Ovary (tissue), 7 donors: ENCODE measurements at regions not wholly inside any gene's neighbourhood (a gene's known extent, or its start where the extent isn't known, plus 50 kb on each side); places are given as distances from the start of the nearest gene placed in this dataset.

Experiments used
- DNase-seq, 5 donors: peaks; one replicate each; pipeline ENCODE4 v3.0.0-alpha.2; 2019 to 2020
- H3K27ac ChIP-seq, 2 donors: fragments of 200-600 bp; one replicate each; pipeline versions ENCODE4 v1.5.1 to v1.8.0; 2019 to 2022
- H3K27me3 ChIP-seq: fragments of 200-600 bp; one replicate; pipeline ENCODE4 v1.8.0; 2022
- H3K36me3 ChIP-seq: fragments of 200-600 bp; sonication (generic); one replicate; pipeline ENCODE4 v1.5.1; 2019
- H3K4me1 ChIP-seq: one replicate; pipeline ENCODE4 v1.8.1; 2013; ENCODE audit warnings: mild to moderate bottlenecking, moderate library complexity; ENCODE audit not compliant: insufficient read depth
- H3K4me3 ChIP-seq: fragments of 200-600 bp; sonication (generic); one replicate; pipeline ENCODE4 v1.5.1; 2017
- H3K9me3 ChIP-seq, 2 donors: fragments of 200-600 bp in 1 of 2; sonication (generic) in 1 of 2; one replicate each; pipeline versions ENCODE4 v1.5.1 to v1.8.1; 2013 to 2019; ENCODE audit warnings: mild to moderate bottlenecking in 1 of 2, moderate library complexity in 1 of 2
- EP300 ChIP-seq: sonication (generic); formaldehyde crosslinking; IDR thresholded peaks from one replicate; pipeline ENCODE4 v1.6.1; 2017; ENCODE audit warnings: antibody characterized with exemption
- POLR2A ChIP-seq: fragments of 450-650 bp; IDR thresholded peaks from one replicate; pipeline ENCODE4 v1.6.1; 2017; ENCODE audit warnings: antibody characterized with exemption, mild to moderate bottlenecking, moderate library complexity
- WGBS, 3 donors: extraction: QIAGEN DNeasy Blood & Tissue Kit in 1 of 3; methylation state at CpG; one replicate each; pipeline versions ENCODE4 v1.1.5 to v1.1.7; 2013 to 2017; 5-methylcytosine and 5-hydroxymethylcytosine counted together
- intact Hi-C, 4 donors: fragments of 100-400 bp; cut with DNase I; formaldehyde crosslinking; loops; one replicate each; pipeline versions ENCODE4 v1.11.0 to v1.15.1; 2022 to 2023
- TF ChIP-seq, protein P1 (sequence below), 3 donors: fragments of 450-650 bp in 2 of 3; fragments of 200-600 bp in 1 of 3; IDR thresholded peaks; one replicate each; pipeline versions ENCODE4 v1.5.1 to v1.8.0; 2016 to 2022; ENCODE audit warnings: antibody characterized with exemption in 3 of 3, mild to moderate bottlenecking in 1 of 3
- donor health status: DM: no; HTN: no; CAD: no; lungs with moderate emphysema.
- donor health status: DM: no; HTN: no; CAD: no.
- donor health status: Bipolar disorder and iron deficiency.
- donor health status: DM: no; HTN: no; CAD: no.
- donor health status: DM: yes; HTN: yes; CAD: no.

GRCh38 chr5:86536396-86536795, 81.3 kb upstream of the COX7C start:
- intact Hi-C loops = no loop called here
- TF ChIP-seq EP300 (no peak), POLR2A (no peak)
- TF ChIP-seq, protein P1, sequence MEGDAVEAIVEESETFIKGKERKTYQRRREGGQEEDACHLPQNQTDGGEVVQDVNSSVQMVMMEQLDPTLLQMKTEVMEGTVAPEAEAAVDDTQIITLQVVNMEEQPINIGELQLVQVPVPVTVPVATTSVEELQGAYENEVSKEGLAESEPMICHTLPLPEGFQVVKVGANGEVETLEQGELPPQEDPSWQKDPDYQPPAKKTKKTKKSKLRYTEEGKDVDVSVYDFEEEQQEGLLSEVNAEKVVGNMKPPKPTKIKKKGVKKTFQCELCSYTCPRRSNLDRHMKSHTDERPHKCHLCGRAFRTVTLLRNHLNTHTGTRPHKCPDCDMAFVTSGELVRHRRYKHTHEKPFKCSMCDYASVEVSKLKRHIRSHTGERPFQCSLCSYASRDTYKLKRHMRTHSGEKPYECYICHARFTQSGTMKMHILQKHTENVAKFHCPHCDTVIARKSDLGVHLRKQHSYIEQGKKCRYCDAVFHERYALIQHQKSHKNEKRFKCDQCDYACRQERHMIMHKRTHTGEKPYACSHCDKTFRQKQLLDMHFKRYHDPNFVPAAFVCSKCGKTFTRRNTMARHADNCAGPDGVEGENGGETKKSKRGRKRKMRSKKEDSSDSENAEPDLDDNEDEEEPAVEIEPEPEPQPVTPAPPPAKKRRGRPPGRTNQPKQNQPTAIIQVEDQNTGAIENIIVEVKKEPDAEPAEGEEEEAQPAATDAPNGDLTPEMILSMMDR (IDR thresholded peaks at IDR 0.05) = no peak
- Histone ChIP-seq H3K9me3 (no peaks in the 10 kb centered on the region), H3K4me1 (no peaks in the 10 kb centered on the region), H3K4me3 (no peak overlapping the region), H3K27me3 (no peaks in the 10 kb centered on the region), H3K36me3 (no peaks in the 10 kb centered on the region), H3K27ac (no peak overlapping the region)
- no peak for DNase-seq
- WGBS, 3 donors = 88 to 95% (median 89%) methylated on average over 3 of the region's 3 CpGs

GRCh38 chr5:86542532-86542931, 75.2 kb upstream of the COX7C start:
- no peak for DNase-seq
- Histone ChIP-seq H3K4me3 (no peak overlapping the region), H3K27ac (no peak overlapping the region), H3K4me1 (no peaks in the 10 kb centered on the region), H3K9me3 (no peaks in the 10 kb centered on the region), H3K27me3 (no peaks in the 10 kb centered on the region), H3K36me3 (no peaks in the 10 kb centered on the region)
- TF ChIP-seq, protein P1 (IDR thresholded peaks at IDR 0.05) = no peak
- TF ChIP-seq EP300 = no peak
- no peak for TF ChIP-seq POLR2A
- intact Hi-C loops = no loop called here
- 91 to 97% (median 92%) methylated on average over 3 of the region's 3 CpGs for WGBS, 3 donors

DNA sequence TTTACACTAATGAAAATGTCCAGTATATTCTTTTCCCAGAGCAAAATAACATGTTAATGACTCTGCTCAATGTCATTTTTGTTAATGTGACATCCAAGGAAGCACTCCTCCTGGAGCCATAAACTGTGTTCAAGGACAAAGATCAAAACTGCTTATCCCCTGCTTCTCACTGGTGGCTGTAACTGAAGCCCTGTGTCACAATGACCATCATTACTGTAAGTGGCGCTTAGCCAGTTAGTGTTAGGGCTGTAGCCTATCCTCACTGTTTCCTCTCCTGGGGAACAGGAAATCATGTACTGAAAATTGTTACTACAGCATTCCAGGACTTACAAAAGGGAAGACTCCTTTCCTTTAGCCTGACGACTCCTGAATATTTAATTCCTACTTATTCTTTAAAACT, 71.7 kb upstream of the COX7C start:
- intact Hi-C loops = no loop called here
- Histone ChIP-seq H3K4me3 (no peak overlapping the region), H3K27me3 (no peaks in the 10 kb centered on the region), H3K9me3 (no peaks in the 10 kb centered on the region), H3K27ac (no peak overlapping the region), H3K36me3 (no peaks in the 10 kb centered on the region), H3K4me1 (no peaks in the 10 kb centered on the region)
- TF ChIP-seq POLR2A (no peak), EP300 (no peak)
- TF ChIP-seq, protein P1 (IDR thresholded peaks at IDR 0.05) = no peak
- 15 to 22% (median 20%) methylated on average over 2 of the region's 2 CpGs for WGBS, 3 donors
- no peak for DNase-seq

DNA sequence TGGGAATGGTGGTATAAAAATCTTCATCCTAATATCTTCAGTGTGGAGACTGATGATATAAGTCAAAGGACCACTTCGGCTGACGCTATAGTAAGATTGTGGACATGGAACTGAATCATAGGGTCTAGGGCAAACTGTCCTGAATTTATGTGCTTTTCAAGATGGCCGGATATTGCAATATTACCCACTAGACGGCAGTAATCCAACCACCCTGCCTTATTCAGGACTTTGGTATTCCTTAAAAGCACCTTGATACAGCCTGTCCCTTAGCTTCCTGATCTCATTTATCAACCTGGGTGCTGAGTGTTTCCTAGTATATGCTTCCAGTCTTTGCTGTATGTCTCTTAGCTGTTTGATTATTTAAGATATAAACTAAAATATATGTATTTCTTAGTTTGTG, 71.2 kb upstream of the COX7C start:
- intact Hi-C loops = no loop called here
- no peaks in the 10 kb centered on the region for H3K27me3 ChIP-seq
- H3K4me1 ChIP-seq = no peaks in the 10 kb centered on the region
- DNase-seq = no peak
- TF ChIP-seq, protein P1 (IDR thresholded peaks at IDR 0.05) = no peak
- TF ChIP-seq EP300 (no peak), POLR2A (no peak)
- H3K27ac ChIP-seq = no peak overlapping the region
- H3K4me3 ChIP-seq = no peak overlapping the region
- no peaks in the 10 kb centered on the region for H3K9me3 ChIP-seq
- WGBS, 3 donors = 69 to 90% (median 85%) methylated on average over 4 of the region's 4 CpGs
- H3K36me3 ChIP-seq = no peaks in the 10 kb centered on the region

DNA sequence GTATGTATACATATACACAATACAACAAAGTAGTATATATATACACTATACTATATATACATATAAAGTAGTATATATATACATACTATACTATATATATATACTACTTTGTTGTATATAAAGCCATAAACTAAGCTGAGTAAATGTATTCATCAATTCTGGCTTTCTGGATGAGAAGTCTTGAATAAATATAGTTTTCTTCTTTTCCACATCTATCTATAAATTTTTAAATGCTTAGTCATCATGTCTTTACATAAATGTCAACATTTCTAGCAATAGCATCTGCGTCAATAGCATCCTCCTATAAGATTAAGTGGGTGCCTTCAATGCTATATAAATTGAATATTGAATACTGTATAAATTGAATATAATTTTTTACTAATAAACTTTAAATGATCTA, 63.1 kb upstream of the COX7C start:
- WGBS, 3 donors = 85 to 89% (median 86%) methylated on average over 1 of the region's 1 CpG
- TF ChIP-seq EP300 = no peak
- TF ChIP-seq POLR2A = no peak
- TF ChIP-seq, protein P1 (IDR thresholded peaks at IDR 0.05) = no peak
- Histone ChIP-seq H3K27me3 (no peaks in the 10 kb centered on the region), H3K27ac (no peak overlapping the region), H3K9me3 (no peaks in the 10 kb centered on the region), H3K4me1 (no peaks in the 10 kb centered on the region), H3K36me3 (no peaks in the 10 kb centered on the region), H3K4me3 (no peak overlapping the region)
- DNase-seq = no peak
- intact Hi-C loops = no loop called here
